GM23338 (cell line): ENCODE measurements at regions not wholly inside any gene's neighbourhood (a gene's known extent, or its start where the extent isn't known, plus 50 kb on each side); places are given as distances from the start of the nearest gene placed in this dataset.

ENCODE experiments used
- ATAC-seq: fragments of 200-7000 bp; cut with Tn5 transposase; 3 replicates; pipeline ENCODE4 v1.9.1; 2020
- DNase-seq: peaks from one replicate; pipeline ENCODE4 v3.0.0-alpha.2; 2015; ENCODE audit warnings: low spot score
- H2AFZ ChIP-seq: fragments of 200-600 bp; sonication (generic); 2 replicates; pipeline ENCODE4 v1.8.0; 2016; ENCODE audit warnings: antibody characterized with exemption, mild to moderate bottlenecking, moderate library complexity
- H3F3A ChIP-seq: fragments of 200-600 bp; sonication (generic); replicated peaks from 2 replicates; pipeline ENCODE4 v1.8.0; 2017; ENCODE audit warnings: antibody characterized with exemption, mixed run types, low read depth
- H3K27ac ChIP-seq: fragments of 200-600 bp; sonication (generic); 2 replicates; pipeline ENCODE4 v1.6.1; 2016; ENCODE audit warnings: low read depth
- H3K27me3 ChIP-seq: fragments of 200-600 bp; sonication (generic); 2 replicates; pipeline ENCODE4 v1.8.0; 2016; ENCODE audit warnings: mild to moderate bottlenecking, mixed run types, moderate library complexity; ENCODE audit not compliant: insufficient read depth
- H3K36me3 ChIP-seq: fragments of 200-600 bp; sonication (generic); 2 replicates; pipeline ENCODE4 v1.8.0; 2016; ENCODE audit warnings: mild to moderate bottlenecking; ENCODE audit not compliant: insufficient read depth
- H3K4me1 ChIP-seq: fragments of 200-600 bp; sonication (generic); 2 replicates; pipeline ENCODE4 v1.8.0; 2016; ENCODE audit warnings: mild to moderate bottlenecking, moderate library complexity; ENCODE audit not compliant: insufficient read depth
- H3K4me2 ChIP-seq: fragments of 200-600 bp; sonication (generic); 2 replicates; pipeline ENCODE4 v1.7.1; 2017; ENCODE audit warnings: mixed run types
- H3K4me3 ChIP-seq: fragments of 200-600 bp; sonication (generic); 2 replicates; pipeline ENCODE4 v1.6.1; 2016; ENCODE audit warnings: mixed run types
- H3K79me2 ChIP-seq: fragments of 200-600 bp; sonication (generic); replicated peaks from 2 replicates; pipeline ENCODE4 v1.8.0; 2017; ENCODE audit warnings: mild to moderate bottlenecking; ENCODE audit not compliant: insufficient read depth
- H3K9me2 ChIP-seq: fragments of 200-600 bp; sonication (generic); 2 replicates; pipeline ENCODE4 v1.8.0; 2017; ENCODE audit not compliant: insufficient read depth
- H4K20me1 ChIP-seq: fragments of 200-600 bp; sonication (generic); replicated peaks from 2 replicates; pipeline ENCODE4 v1.8.0; 2017; ENCODE audit warnings: mild to moderate bottlenecking; ENCODE audit not compliant: insufficient read depth
- H3K27ac Mint-ChIP-seq: 2 replicates; pipeline ENCODE4 v1.8.0; 2020; ENCODE audit warnings: inconsistent platforms, mild to moderate bottlenecking, moderate library complexity, mixed read lengths
- H3K27me3 Mint-ChIP-seq: 3 replicates; pipeline ENCODE4 v1.8.0; 2022; ENCODE audit warnings: low read depth, mild to moderate bottlenecking, moderate library complexity, mixed read lengths, inconsistent platforms; ENCODE audit not compliant: insufficient read depth, poor library complexity
- H3K36me3 Mint-ChIP-seq: 3 replicates; pipeline ENCODE4 v1.8.0; 2021; ENCODE audit warnings: low read depth, mild to moderate bottlenecking, inconsistent platforms, moderate library complexity, mixed read lengths
- H3K4me1 Mint-ChIP-seq: 3 replicates; pipeline ENCODE4 v1.8.0; 2020; ENCODE audit warnings: mild to moderate bottlenecking, inconsistent platforms, mixed read lengths
- H3K4me3 Mint-ChIP-seq: 3 replicates; pipeline ENCODE4 v1.8.0; 2021; ENCODE audit warnings: moderate library complexity, mild to moderate bottlenecking, inconsistent platforms, mixed read lengths
- H3K9me3 Mint-ChIP-seq: 3 replicates; pipeline ENCODE4 v1.8.0; 2020; ENCODE audit warnings: moderate library complexity, mild to moderate bottlenecking, inconsistent platforms, mixed read lengths
- CREB1 ChIP-seq: fragments of 250-450 bp; sonication (Bioruptor Pico); IDR thresholded peaks from 2 replicates; pipeline ENCODE4 v1.5.0; 2020; ENCODE audit warnings: low read depth, mild to moderate bottlenecking, moderate library complexity
- ZNF331 ChIP-seq: fragments of 250-450 bp; sonication (Bioruptor Pico); IDR thresholded peaks from 2 replicates; pipeline ENCODE4 v1.5.0; 2020; ENCODE audit warnings: low read depth, mild to moderate bottlenecking, moderate library complexity
- TF ChIP-seq, protein P1 (sequence below): fragments of 250-450 bp; sonication (Bioruptor Pico); IDR thresholded peaks from 2 replicates; pipeline ENCODE4 v1.5.0; 2020; ENCODE audit warnings: mild to moderate bottlenecking, moderate library complexity
- TF ChIP-seq, protein P2 (sequence below), 2 experiments: fragments of 200-600 bp in 1 of 2; sonication (generic) in 1 of 2; conservative IDR thresholded peaks; 2 replicates each; pipeline versions ENCODE4 v1.5.1 to v1.6.1; 2016 to 2017; ENCODE audit warnings: antibody characterized with exemption in 2 of 2, low read depth in 2 of 2, mild to moderate bottlenecking in 2 of 2, moderate library complexity in 1 of 2

- Histone ChIP-seq H4K20me1 (no peaks in the 10 kb centered on the region), H3K79me2 (no peaks in the 10 kb centered on the region), H3K4me2 (no peak overlapping the region), H3K27ac (no peak overlapping the region), H3K4me3 (no peak overlapping the region), H3K9me2 (no peaks in the 10 kb centered on the region), H3K4me1 (peaks cover 24% of the 10 kb centered on the region), H3F3A (no peaks in the 10 kb centered on the region), H3K36me3 (no peaks in the 10 kb centered on the region), H3K27me3 (no peaks in the 10 kb centered on the region), H2AFZ (no peak overlapping the region)
- peaks cover 4% of the 10 kb centered on the region; the same call in 1 of the 3 replicates for H3K36me3 Mint-ChIP-seq
- ATAC-seq (no peak), DNase-seq (no peak)
- H3K9me3 Mint-ChIP-seq, result 0 out of 3 replicates have a peak, but pooled peaks cover 4% of the 10 kb centered on the region
- no peak for TF ChIP-seq ZNF331 (CRISPR knock-in tag)
- TF ChIP-seq CREB1 (CRISPR knock-in tag), result no peak
- TF ChIP-seq, protein P1, sequence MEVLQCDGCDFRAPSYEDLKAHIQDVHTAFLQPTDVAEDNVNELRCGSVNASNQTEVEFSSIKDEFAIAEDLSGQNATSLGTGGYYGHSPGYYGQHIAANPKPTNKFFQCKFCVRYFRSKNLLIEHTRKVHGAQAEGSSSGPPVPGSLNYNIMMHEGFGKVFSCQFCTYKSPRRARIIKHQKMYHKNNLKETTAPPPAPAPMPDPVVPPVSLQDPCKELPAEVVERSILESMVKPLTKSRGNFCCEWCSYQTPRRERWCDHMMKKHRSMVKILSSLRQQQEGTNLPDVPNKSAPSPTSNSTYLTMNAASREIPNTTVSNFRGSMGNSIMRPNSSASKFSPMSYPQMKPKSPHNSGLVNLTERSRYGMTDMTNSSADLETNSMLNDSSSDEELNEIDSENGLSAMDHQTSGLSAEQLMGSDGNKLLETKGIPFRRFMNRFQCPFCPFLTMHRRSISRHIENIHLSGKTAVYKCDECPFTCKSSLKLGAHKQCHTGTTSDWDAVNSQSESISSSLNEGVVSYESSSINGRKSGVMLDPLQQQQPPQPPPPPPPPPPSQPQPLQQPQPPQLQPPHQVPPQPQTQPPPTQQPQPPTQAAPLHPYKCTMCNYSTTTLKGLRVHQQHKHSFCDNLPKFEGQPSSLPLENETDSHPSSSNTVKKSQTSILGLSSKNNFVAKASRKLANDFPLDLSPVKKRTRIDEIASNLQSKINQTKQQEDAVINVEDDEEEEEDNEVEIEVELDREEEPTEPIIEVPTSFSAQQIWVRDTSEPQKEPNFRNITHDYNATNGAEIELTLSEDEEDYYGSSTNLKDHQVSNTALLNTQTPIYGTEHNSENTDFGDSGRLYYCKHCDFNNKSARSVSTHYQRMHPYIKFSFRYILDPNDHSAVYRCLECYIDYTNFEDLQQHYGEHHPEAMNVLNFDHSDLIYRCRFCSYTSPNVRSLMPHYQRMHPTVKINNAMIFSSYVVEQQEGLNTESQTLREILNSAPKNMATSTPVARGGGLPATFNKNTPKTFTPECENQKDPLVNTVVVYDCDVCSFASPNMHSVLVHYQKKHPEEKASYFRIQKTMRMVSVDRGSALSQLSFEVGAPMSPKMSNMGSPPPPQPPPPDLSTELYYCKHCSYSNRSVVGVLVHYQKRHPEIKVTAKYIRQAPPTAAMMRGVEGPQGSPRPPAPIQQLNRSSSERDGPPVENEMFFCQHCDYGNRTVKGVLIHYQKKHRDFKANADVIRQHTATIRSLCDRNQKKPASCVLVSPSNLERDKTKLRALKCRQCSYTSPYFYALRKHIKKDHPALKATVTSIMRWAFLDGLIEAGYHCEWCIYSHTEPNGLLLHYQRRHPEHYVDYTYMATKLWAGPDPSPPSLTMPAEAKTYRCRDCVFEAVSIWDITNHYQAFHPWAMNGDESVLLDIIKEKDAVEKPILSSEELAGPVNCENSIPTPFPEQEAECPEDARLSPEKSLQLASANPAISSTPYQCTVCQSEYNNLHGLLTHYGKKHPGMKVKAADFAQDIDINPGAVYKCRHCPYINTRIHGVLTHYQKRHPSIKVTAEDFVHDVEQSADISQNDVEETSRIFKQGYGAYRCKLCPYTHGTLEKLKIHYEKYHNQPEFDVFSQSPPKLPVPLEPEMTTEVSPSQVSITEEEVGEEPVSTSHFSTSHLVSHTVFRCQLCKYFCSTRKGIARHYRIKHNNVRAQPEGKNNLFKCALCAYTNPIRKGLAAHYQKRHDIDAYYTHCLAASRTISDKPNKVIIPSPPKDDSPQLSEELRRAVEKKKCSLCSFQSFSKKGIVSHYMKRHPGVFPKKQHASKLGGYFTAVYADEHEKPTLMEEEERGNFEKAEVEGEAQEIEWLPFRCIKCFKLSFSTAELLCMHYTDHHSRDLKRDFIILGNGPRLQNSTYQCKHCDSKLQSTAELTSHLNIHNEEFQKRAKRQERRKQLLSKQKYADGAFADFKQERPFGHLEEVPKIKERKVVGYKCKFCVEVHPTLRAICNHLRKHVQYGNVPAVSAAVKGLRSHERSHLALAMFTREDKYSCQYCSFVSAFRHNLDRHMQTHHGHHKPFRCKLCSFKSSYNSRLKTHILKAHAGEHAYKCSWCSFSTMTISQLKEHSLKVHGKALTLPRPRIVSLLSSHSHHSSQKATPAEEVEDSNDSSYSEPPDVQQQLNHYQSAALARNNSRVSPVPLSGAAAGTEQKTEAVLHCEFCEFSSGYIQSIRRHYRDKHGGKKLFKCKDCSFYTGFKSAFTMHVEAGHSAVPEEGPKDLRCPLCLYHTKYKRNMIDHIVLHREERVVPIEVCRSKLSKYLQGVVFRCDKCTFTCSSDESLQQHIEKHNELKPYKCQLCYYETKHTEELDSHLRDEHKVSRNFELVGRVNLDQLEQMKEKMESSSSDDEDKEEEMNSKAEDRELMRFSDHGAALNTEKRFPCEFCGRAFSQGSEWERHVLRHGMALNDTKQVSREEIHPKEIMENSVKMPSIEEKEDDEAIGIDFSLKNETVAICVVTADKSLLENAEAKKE (CRISPR knock-in tag), result no peak
- TF ChIP-seq, protein P2, sequence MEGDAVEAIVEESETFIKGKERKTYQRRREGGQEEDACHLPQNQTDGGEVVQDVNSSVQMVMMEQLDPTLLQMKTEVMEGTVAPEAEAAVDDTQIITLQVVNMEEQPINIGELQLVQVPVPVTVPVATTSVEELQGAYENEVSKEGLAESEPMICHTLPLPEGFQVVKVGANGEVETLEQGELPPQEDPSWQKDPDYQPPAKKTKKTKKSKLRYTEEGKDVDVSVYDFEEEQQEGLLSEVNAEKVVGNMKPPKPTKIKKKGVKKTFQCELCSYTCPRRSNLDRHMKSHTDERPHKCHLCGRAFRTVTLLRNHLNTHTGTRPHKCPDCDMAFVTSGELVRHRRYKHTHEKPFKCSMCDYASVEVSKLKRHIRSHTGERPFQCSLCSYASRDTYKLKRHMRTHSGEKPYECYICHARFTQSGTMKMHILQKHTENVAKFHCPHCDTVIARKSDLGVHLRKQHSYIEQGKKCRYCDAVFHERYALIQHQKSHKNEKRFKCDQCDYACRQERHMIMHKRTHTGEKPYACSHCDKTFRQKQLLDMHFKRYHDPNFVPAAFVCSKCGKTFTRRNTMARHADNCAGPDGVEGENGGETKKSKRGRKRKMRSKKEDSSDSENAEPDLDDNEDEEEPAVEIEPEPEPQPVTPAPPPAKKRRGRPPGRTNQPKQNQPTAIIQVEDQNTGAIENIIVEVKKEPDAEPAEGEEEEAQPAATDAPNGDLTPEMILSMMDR (conservative IDR thresholded peaks at IDR 0.05; ENCODE audit: low read depth in 2 of 2), result no peak
- no peak overlapping the region for H3K4me3 Mint-ChIP-seq
- peaks cover 25% of the 10 kb centered on the region for H3K4me1 Mint-ChIP-seq
- H3K27me3 Mint-ChIP-seq, result no peaks in the 10 kb centered on the region
- no peak overlapping the region for H3K27ac Mint-ChIP-seq
Measured at GRCh38 chr7:21020667-21021066, 234.0 kb upstream of the SP8 start.
